ENCODE measurements at regions not wholly inside any gene's neighbourhood (a gene's known extent, or its start where the extent isn't known, plus 50 kb on each side); places are given as distances from the start of the nearest gene placed in this dataset.

DNA sequence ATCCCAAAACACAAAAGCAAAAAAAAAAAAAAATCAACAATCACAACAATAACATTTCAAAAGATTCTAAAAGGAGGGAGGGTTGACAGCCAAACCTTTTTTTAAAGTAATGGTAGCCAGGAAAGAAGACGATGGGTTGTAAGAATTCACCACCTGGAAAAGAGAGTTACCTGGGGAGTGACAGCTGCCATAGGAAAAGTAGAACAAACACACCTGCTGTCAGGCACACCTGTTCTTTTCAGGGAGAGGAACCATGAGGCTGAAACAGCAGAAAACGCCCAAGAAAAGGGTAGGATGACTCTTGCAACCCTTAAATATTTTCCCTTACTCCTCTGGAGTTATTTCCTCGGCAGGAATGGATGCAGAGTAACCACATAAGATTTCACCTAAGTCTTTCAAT is 388.4 kb upstream of the TEX13C start:
- ChIA-PET CTCF (no interaction called here), POLR2A (no interaction called here)
- Mint-ChIP-seq H3K4me1 (ENCODE audit: low read depth) (no peaks in the 10 kb centered on the region), H3K27ac (no peak overlapping the region), H3K36me3 (no peaks in the 10 kb centered on the region), H3K9me3 (no peaks in the 10 kb centered on the region), H3K4me3 (no peak overlapping the region), H3K27me3 (no peaks in the 10 kb centered on the region)
- DNase-seq: no peak
- intact Hi-C loops (cut with micrococcal nuclease): no loop called here

DNA sequence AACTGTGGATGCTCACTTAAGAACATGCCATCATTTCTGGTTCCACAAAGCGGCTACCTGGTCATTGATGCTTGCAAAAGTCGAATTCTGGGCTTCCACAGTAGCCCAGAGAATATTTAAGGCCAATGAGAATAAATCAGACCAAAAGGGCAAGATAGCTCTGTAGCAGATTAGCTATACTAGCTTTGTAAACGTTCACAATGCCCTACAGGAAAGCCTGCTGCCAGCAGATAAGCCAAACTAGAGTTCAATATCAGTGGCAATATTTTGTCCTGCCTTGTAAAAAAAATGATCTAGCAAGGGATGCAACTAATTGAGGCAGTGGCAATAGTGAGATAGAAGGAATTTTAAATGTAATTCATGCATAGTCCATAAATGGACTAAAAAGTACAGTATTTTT is 387.7 kb upstream of the TEX13C start:
- intact Hi-C loops (cut with micrococcal nuclease): no loop called here
- H3K27ac Mint-ChIP-seq: no peak overlapping the region
- H3K4me1 Mint-ChIP-seq (ENCODE audit: low read depth): no peaks in the 10 kb centered on the region
- POLR2A ChIA-PET: no interaction called here
- no peak for DNase-seq
- H3K27me3 Mint-ChIP-seq: no peaks in the 10 kb centered on the region
- CTCF ChIA-PET: no interaction called here
- no peak overlapping the region for H3K4me3 Mint-ChIP-seq
- no peaks in the 10 kb centered on the region for H3K36me3 Mint-ChIP-seq
- no peaks in the 10 kb centered on the region for H3K9me3 Mint-ChIP-seq

DNA sequence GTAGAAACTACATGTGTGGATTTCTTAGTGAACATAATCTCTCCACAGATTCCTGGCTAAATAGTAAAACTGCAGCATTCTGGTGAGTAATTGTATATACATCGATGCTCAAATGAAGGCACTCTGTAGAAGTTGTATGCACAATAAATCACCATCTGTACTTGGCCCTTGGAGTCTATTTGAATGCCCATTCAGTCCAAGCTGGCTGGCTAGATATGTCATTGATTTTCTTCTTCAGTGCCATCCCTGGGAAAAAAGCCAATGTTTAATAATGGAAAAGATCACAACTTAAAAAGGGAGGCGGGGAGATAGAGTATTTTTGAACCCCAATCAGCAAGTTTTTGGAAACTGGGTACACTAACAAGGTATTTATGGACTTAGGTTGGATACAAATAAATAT is 381.0 kb upstream of the TEX13C start:
- H3K36me3 Mint-ChIP-seq: no peaks in the 10 kb centered on the region
- POLR2A ChIA-PET: no interaction called here
- H3K4me1 Mint-ChIP-seq (ENCODE audit: low read depth): no peaks in the 10 kb centered on the region
- CTCF ChIA-PET: no interaction called here
- no peaks in the 10 kb centered on the region for H3K9me3 Mint-ChIP-seq
- no peak overlapping the region for H3K27ac Mint-ChIP-seq
- intact Hi-C loops (cut with micrococcal nuclease): no loop called here
- H3K27me3 Mint-ChIP-seq: peaks cover 2% of the 10 kb centered on the region
- no peak overlapping the region for H3K4me3 Mint-ChIP-seq
- no peak for DNase-seq

DNA sequence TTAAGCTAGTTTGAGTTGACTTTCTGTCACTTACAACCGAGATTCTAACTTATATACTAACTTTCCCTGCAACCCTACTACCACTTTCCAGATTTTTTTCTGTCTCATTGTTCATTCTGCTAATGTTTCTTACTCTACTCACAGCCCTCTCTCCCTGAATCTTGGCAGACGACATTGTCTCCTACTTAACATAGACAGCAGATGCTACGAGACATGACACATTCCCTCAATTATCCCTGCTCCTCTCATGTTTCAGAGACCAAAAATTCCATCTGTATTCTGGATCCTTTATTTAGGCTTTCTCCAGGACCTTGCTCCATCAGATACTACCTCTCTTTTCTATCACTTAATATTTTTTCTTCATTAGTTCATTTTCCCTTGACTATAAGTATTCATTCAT is 379.1 kb upstream of the TEX13C start:
- ChIA-PET CTCF (no interaction called here), POLR2A (no interaction called here)
- Mint-ChIP-seq H3K4me1 (ENCODE audit: low read depth) (no peaks in the 10 kb centered on the region), H3K27ac (no peak overlapping the region), H3K36me3 (no peaks in the 10 kb centered on the region), H3K4me3 (no peak overlapping the region), H3K27me3 (peaks cover 2% of the 10 kb centered on the region), H3K9me3 (no peaks in the 10 kb centered on the region)
- intact Hi-C loops (cut with micrococcal nuclease): no loop called here
- DNase-seq: no peak

DNA sequence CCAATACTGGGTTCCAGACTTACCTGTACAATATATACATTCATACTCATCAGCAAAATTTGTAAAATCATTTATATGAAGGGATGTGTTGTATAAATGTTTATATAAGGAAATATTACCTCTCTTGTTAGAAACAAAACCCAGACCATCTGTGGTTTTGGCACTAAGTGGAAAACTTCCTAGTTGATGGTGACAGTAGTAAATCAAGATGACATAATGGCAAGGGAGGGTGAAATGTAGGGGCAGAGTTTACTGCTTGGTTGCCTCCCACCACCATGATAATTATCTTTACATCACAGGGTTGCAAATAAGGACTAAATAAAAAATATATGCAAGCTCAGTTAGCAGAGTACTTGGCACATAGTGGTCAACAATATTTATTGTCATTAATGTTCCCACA is 365.3 kb upstream of the TEX13C start:
- Mint-ChIP-seq H3K4me1 (ENCODE audit: low read depth) (no peaks in the 10 kb centered on the region), H3K4me3 (no peak overlapping the region), H3K36me3 (no peaks in the 10 kb centered on the region), H3K27me3 (peaks cover 1% of the 10 kb centered on the region), H3K9me3 (no peaks in the 10 kb centered on the region), H3K27ac (no peak overlapping the region)
- CTCF ChIA-PET: no interaction called here
- intact Hi-C loops (cut with micrococcal nuclease): no loop called here
- POLR2A ChIA-PET: no interaction called here
- DNase-seq: no peak

DNA sequence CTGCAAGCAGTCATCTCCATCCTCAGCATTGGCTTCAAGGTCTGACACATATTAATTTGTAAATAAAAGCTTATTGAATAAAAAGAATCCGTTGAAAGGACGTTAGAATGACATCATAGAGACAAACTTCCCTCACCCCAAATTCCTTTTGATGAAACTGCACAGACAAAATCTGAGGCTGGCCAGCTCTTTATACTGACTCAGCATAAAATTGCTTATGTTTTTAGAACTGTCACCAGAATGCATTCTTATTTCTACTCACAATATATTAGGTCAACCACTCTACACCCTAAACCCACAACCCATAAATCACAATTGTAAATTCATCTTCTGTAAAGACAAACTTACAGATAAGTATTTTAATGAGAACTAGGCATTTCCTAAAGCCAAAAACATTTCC is 359.2 kb upstream of the TEX13C start:
- Mint-ChIP-seq H3K9me3 (no peaks in the 10 kb centered on the region), H3K27me3 (no peaks in the 10 kb centered on the region), H3K4me3 (no peak overlapping the region), H3K36me3 (no peaks in the 10 kb centered on the region), H3K4me1 (ENCODE audit: low read depth) (no peaks in the 10 kb centered on the region), H3K27ac (no peak overlapping the region)
- intact Hi-C loops (cut with micrococcal nuclease): no loop called here
- POLR2A ChIA-PET: no interaction called here
- no peak for DNase-seq
- CTCF ChIA-PET: no interaction called here

DNA sequence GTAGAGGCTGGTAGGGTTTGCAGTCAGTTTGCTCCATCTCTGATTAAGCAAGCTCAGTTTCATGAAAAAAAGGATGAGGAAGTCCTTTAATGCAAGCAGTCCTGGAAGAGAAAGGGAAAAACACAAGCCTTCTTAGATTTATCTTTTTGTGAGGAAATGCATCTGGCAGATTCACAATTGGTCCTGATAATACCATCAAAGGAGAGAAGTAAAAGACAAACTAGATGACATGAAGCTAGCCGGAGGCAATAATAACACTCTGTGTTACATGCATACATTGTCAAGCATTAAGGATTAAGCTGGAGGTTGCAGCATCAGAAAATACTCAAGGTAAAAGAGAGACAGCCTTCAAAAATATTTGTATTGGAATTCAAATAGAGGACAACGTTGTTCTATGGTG is 356.0 kb upstream of the TEX13C start, which contains the start of gene TENM1:
Gene TENM1 (minus strand): TSS at position 101 of the 400 bp plus-strand sequence.
- CTCF ChIA-PET: no interaction called here
- H3K27me3 Mint-ChIP-seq: no peaks in the 10 kb centered on the region
- no peaks in the 10 kb centered on the region for H3K4me1 Mint-ChIP-seq (ENCODE audit: low read depth)
- no peak for DNase-seq
- intact Hi-C loops (cut with micrococcal nuclease): no loop called here
- POLR2A ChIA-PET: no interaction called here
- no peaks in the 10 kb centered on the region for H3K9me3 Mint-ChIP-seq
- H3K27ac Mint-ChIP-seq: no peak within 1 kb of the TSS
- H3K36me3 Mint-ChIP-seq: no peaks in the 10 kb centered on the region
- no peak within 1 kb of the TSS for H3K4me3 Mint-ChIP-seq

DNA sequence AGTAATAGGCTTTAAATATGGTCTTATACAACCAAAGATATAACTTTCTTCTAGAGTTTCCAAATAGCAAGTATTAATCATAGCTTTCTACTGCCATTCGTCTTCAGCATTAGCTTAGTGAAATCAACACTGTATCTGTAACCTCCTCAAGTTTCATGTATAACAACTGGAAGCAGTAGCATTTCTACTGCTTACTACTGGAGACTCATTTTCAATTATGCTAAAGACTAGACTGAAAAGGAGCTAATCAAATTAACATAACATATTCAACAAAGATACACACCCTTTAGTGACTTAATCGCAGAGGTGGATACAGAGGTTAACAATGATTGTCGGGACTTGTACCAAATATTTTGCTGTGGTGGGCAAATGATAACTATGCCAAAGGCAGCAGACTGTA is 344.2 kb upstream of the TEX13C start:
- Mint-ChIP-seq H3K4me3 (no peak overlapping the region), H3K27ac (no peak overlapping the region), H3K36me3 (no peaks in the 10 kb centered on the region), H3K9me3 (no peaks in the 10 kb centered on the region), H3K27me3 (no peaks in the 10 kb centered on the region), H3K4me1 (ENCODE audit: low read depth) (no peaks in the 10 kb centered on the region)
- intact Hi-C loops (cut with micrococcal nuclease): no loop called here
- CTCF ChIA-PET: no interaction called here
- POLR2A ChIA-PET: no interaction called here
- no peak for DNase-seq

DNA sequence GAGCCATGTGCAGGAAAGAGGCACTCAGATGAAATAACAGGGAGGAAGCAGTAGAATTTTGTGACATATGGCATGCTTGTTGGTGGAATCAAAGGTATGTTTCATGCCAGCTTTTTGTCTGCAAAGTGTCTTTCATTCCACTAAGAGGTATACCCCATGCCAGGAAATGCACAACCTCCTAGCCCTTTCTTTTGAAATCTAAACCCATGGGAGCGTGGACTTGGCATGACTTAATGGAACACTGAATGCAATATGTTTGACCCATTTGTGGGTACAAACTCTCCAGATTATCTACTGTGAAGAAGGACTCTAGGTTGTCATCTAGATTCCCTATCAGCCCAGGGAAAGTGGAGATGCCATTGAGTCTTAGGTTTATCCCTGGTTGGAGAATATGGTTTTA is 338.3 kb upstream of the TEX13C start:
- no peaks in the 10 kb centered on the region for H3K9me3 Mint-ChIP-seq
- POLR2A ChIA-PET: no interaction called here
- no peak overlapping the region for H3K4me3 Mint-ChIP-seq

DNA sequence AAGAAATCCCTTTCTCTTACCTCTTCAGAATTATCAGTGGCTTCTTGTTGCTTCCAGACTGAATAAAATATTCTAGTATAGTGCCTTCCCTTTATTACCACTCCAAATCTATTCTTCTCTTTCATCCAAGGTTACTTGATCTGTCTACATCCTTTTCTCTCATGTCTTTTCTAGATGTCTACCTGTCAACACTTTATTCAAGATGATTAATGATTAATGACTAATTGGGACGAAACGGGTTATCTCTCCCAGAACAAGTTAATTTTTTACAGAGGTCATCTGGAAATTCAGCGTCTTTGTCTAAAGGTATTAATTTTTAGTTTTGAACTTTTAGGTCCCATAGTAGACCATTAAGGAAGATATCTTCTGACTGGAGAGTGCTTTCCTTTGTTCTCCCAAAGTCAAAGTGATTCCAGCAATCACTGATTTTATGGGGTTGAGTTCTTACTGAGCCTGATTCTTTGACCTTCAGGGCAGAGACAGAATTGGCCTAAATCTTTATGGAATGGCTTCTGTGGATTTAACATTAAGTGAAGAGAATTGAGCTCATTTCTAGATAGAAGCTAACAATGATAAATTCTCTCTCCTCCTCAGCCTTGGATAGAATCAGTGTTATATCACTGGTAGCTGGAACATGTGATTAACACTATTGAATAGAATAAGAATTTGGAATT is 335.4 kb upstream of the TEX13C start:
- CTCF ChIA-PET: no interaction called here
- H3K9me3 Mint-ChIP-seq: no peaks in the 10 kb centered on the region
- POLR2A ChIA-PET: no interaction called here

More for the DNA sequence above, 338.3 kb upstream of the TEX13C start:
- CTCF ChIA-PET: no interaction called here
- no peak for DNase-seq
- Mint-ChIP-seq H3K36me3 (no peaks in the 10 kb centered on the region), H3K4me1 (ENCODE audit: low read depth) (no peaks in the 10 kb centered on the region), H3K27me3 (no peaks in the 10 kb centered on the region), H3K27ac (no peak overlapping the region)
- intact Hi-C loops (cut with micrococcal nuclease): no loop called here

DNA sequence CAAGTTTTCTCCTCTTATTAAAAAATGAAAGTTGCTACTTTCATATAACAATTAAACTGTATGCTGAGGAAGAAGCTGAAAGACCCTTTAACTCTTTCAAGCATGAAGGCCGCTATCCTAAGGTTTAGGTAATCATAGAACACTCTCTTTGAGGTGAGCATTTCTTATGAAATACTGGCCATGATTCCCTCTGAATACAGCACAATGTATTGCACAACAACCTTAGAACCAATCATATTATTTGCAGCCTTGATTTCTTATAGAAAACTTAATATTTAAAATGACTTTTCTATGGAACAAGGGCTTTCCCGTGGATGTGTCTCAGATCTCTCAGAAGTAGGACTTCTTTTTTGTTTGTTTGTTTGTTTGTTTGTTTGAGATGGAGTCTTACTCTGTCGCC is 333.4 kb upstream of the TEX13C start:
- H3K27me3 Mint-ChIP-seq: no peaks in the 10 kb centered on the region
- ChIA-PET POLR2A (no interaction called here), CTCF (no interaction called here)
- H3K9me3 Mint-ChIP-seq: no peaks in the 10 kb centered on the region
- no peak overlapping the region for H3K4me3 Mint-ChIP-seq
- no peaks in the 10 kb centered on the region for H3K36me3 Mint-ChIP-seq
- no peak for DNase-seq
- H3K27ac Mint-ChIP-seq: no peak overlapping the region
- intact Hi-C loops (cut with micrococcal nuclease): no loop called here
- no peaks in the 10 kb centered on the region for H3K4me1 Mint-ChIP-seq (ENCODE audit: low read depth)

More for the DNA sequence above, 335.4 kb upstream of the TEX13C start:
- no peaks in the 10 kb centered on the region for H3K36me3 Mint-ChIP-seq
- no peak overlapping the region for H3K4me3 Mint-ChIP-seq
- no peaks in the 10 kb centered on the region for H3K27me3 Mint-ChIP-seq
- no peak for DNase-seq
- H3K27ac Mint-ChIP-seq: no peak overlapping the region
- intact Hi-C loops (cut with micrococcal nuclease): no loop called here
- H3K4me1 Mint-ChIP-seq (ENCODE audit: low read depth): no peaks in the 10 kb centered on the region

DNA sequence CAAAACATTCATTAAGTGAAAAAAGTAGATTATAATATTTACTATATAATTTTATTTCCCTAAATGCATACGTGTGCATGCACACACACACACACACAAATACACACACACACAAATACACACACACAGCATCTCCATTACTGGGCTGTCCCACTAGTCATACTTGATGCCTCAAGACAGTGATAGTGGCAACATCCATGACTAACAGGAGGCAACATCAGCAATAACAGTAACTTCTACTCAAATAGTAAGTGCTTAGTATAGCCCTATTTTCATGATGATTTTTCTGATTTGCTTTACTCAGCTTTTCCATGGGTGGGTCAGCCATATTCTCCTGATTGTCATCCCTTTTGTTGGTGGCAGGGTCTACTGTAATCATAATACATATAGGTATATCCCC is 325.9 kb upstream of the TEX13C start:
- no peak for DNase-seq
- H3K4me1 Mint-ChIP-seq (ENCODE audit: low read depth): no peaks in the 10 kb centered on the region
- H3K27ac Mint-ChIP-seq: no peak overlapping the region
- no peaks in the 10 kb centered on the region for H3K9me3 Mint-ChIP-seq
- H3K27me3 Mint-ChIP-seq: peaks cover 3% of the 10 kb centered on the region
- ChIA-PET POLR2A (no interaction called here), CTCF (interaction anchor here (0.7 kb wide), 1 partner anchor 1144 kb away, joined by 3 read pairs; no protein-coding TSS in a partner anchor)
- intact Hi-C loops (cut with micrococcal nuclease): loop anchor here (1.0 kb wide), 1 partner anchor 11 kb away; no protein-coding TSS in a partner anchor
- H3K4me3 Mint-ChIP-seq: no peak overlapping the region
- no peaks in the 10 kb centered on the region for H3K36me3 Mint-ChIP-seq

DNA sequence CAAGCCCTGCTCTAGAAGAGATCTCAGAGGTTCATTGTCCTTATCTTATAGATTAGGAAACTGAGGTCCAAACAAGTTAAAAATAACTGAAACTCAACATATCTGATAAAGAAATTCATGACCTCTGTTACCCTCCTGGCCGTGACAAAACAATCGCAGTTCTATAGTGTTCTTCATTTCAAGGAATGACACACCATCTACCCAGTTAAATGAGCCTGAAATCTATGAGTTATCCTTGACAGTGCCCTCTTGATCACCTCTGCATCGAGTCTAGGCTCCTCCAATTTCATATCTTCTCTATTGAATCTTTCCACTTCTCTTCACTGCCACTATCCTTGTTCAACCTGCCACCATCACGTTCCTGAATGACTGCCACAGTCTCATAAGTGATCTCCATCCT is 325.3 kb upstream of the TEX13C start:
- no peak overlapping the region for H3K27ac Mint-ChIP-seq
- intact Hi-C loops (cut with micrococcal nuclease): no loop called here
- no peak for DNase-seq
- H3K4me1 Mint-ChIP-seq (ENCODE audit: low read depth): no peaks in the 10 kb centered on the region
- POLR2A ChIA-PET: no interaction called here
- no peak overlapping the region for H3K4me3 Mint-ChIP-seq
- CTCF ChIA-PET: no interaction called here
- peaks cover 3% of the 10 kb centered on the region for H3K27me3 Mint-ChIP-seq
- H3K9me3 Mint-ChIP-seq: no peaks in the 10 kb centered on the region
- H3K36me3 Mint-ChIP-seq: no peaks in the 10 kb centered on the region
